Endometrium (tissue), 2 donors: ENCODE measurements at regions not wholly inside any gene's neighbourhood (a gene's known extent, or its start where the extent isn't known, plus 50 kb on each side); places are given as distances from the start of the nearest gene placed in this dataset.
"Not testable (repeated sequence)": the region's sequence is repeated elsewhere in the genome, so short reads cannot be mapped to it uniquely, and the experiment has no call there.

ENCODE experiments used
- FAIRE-seq: peaks from 2 replicates; lab custom pipeline; 2012; peaks lifted over from hg19 to GRCh38; lab: Jason Lieb, UNC
- donor health status: control.
- donor health status: control.

GRCh38 chr5:25451294-25451693 is 806.5 kb upstream of the CDH10 start:
- no peak for FAIRE-seq

- FAIRE-seq, result no peak
Observed at GRCh38 chr5:25448646-25449045, 803.9 kb upstream of the CDH10 start.

- no peak for FAIRE-seq
Observed at GRCh38 chr5:25448190-25448621, 803.4 kb upstream of the CDH10 start.

GRCh38 chr5:25446061-25446420 is 801.3 kb upstream of the CDH10 start:
- not testable (repeated sequence) for FAIRE-seq

GRCh38 chr5:25445381-25446060 is 800.7 kb upstream of the CDH10 start:
- not testable (repeated sequence) for FAIRE-seq

- no peak for FAIRE-seq
Observed at GRCh38 chr5:25444697-25445096, 799.9 kb upstream of the CDH10 start.

GRCh38 chr5:25441810-25442209 is 797.0 kb upstream of the CDH10 start:
- FAIRE-seq, result no peak

- FAIRE-seq, result no peak
Observed at GRCh38 chr5:25439025-25439424, 794.2 kb upstream of the CDH10 start.

- not testable (repeated sequence) for FAIRE-seq
Observed at GRCh38 chr5:25438375-25438774, 793.6 kb upstream of the CDH10 start.

- no peak for FAIRE-seq
Observed at GRCh38 chr5:25436452-25436851, 791.7 kb upstream of the CDH10 start.

- FAIRE-seq, result no peak
Observed at GRCh38 chr5:25435882-25436281, 791.1 kb upstream of the CDH10 start.

- no peak for FAIRE-seq
Observed at GRCh38 chr5:25427240-25427639, 782.5 kb upstream of the CDH10 start.

GRCh38 chr5:25423271-25423670 is 778.5 kb upstream of the CDH10 start:
- FAIRE-seq, result no peak

GRCh38 chr5:25419684-25420083 is 774.9 kb upstream of the CDH10 start:
- no peak for FAIRE-seq

- FAIRE-seq, result no peak
Observed at GRCh38 chr5:25418978-25419377, 774.2 kb upstream of the CDH10 start.

- no peak for FAIRE-seq
Observed at GRCh38 chr5:25418319-25418859, 773.6 kb upstream of the CDH10 start.

- no peak for FAIRE-seq
Observed at GRCh38 chr5:25416960-25417359, 772.2 kb upstream of the CDH10 start.

- no peak for FAIRE-seq
Observed at GRCh38 chr5:25415970-25416369, 771.2 kb upstream of the CDH10 start.

- no peak for FAIRE-seq
Observed at GRCh38 chr5:25414742-25415141, 770.0 kb upstream of the CDH10 start.

- FAIRE-seq, result no peak
Observed at GRCh38 chr5:25412116-25412661, 767.4 kb upstream of the CDH10 start.

GRCh38 chr5:25407365-25407764 is 762.6 kb upstream of the CDH10 start:
- not testable (repeated sequence) for FAIRE-seq

GRCh38 chr5:25405850-25406249 is 761.1 kb upstream of the CDH10 start:
- FAIRE-seq, result no peak

GRCh38 chr5:25399878-25400480 is 755.2 kb upstream of the CDH10 start:
- no peak for FAIRE-seq

GRCh38 chr5:25393957-25394356 is 749.2 kb upstream of the CDH10 start:
- FAIRE-seq, result no peak
